Right lobe of liver (tissue), 4 donors: ENCODE measurements at regions not wholly inside any gene's neighbourhood (a gene's known extent, or its start where the extent isn't known, plus 50 kb on each side); places are given as distances from the start of the nearest gene placed in this dataset.

Experiments
- POLR2A ChIP-seq: fragments of 450-650 bp; IDR thresholded peaks from one replicate; pipeline ENCODE4 v1.6.1; 2017; ENCODE audit warnings: antibody characterized with exemption, mild to moderate bottlenecking
- TF ChIP-seq, protein P1 (sequence below), 4 donors: fragments of 200-600 bp in 3 of 4; fragments of 450-650 bp in 1 of 4; IDR thresholded peaks; one replicate each; pipeline versions ENCODE4 v1.5.1 to v1.8.0; 2016 to 2022; ENCODE audit warnings: antibody characterized with exemption in 4 of 4, mild to moderate bottlenecking in 2 of 4
- donor health status: DM: no; HTN: no; CAD: no.
- donor health status: DM: no; HTN: no; CAD: no.
- donor health status: DM: no; HTN: yes; CAD: no.

DNA sequence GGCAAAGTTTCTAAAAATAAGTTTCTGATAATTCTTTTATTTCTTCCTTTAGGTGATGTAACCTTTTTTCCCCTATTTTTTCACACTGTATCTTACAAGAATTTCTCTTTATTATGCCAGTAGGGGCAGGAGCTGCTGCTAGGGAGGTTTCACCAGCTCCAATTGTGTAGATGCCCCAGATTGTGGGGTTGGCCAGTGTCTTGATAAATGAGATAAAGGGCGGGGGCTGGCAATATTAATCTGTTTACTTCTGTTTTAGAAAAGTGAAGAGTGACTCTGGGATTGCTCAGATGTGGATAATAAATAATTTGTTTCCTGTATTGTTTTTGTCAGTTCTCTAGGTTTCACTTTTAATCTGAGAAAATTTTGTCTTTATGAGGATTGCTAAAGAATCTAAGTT, 190.4 kb downstream of the MC4R start:
- TF ChIP-seq, protein P1, sequence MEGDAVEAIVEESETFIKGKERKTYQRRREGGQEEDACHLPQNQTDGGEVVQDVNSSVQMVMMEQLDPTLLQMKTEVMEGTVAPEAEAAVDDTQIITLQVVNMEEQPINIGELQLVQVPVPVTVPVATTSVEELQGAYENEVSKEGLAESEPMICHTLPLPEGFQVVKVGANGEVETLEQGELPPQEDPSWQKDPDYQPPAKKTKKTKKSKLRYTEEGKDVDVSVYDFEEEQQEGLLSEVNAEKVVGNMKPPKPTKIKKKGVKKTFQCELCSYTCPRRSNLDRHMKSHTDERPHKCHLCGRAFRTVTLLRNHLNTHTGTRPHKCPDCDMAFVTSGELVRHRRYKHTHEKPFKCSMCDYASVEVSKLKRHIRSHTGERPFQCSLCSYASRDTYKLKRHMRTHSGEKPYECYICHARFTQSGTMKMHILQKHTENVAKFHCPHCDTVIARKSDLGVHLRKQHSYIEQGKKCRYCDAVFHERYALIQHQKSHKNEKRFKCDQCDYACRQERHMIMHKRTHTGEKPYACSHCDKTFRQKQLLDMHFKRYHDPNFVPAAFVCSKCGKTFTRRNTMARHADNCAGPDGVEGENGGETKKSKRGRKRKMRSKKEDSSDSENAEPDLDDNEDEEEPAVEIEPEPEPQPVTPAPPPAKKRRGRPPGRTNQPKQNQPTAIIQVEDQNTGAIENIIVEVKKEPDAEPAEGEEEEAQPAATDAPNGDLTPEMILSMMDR (IDR thresholded peaks at IDR 0.05) = no peak
- TF ChIP-seq POLR2A = no peak
